Fibroblast of the conjunctiva (primary cell): ENCODE measurements at regions not wholly inside any gene's neighbourhood (a gene's known extent, or its start where the extent isn't known, plus 50 kb on each side); places are given as distances from the start of the nearest gene placed in this dataset.

Experiments used
- DNase-seq: peaks from one replicate; pipeline ENCODE4 v3.0.0-alpha.2; 2010; ENCODE audit warnings: low read depth

DNA sequence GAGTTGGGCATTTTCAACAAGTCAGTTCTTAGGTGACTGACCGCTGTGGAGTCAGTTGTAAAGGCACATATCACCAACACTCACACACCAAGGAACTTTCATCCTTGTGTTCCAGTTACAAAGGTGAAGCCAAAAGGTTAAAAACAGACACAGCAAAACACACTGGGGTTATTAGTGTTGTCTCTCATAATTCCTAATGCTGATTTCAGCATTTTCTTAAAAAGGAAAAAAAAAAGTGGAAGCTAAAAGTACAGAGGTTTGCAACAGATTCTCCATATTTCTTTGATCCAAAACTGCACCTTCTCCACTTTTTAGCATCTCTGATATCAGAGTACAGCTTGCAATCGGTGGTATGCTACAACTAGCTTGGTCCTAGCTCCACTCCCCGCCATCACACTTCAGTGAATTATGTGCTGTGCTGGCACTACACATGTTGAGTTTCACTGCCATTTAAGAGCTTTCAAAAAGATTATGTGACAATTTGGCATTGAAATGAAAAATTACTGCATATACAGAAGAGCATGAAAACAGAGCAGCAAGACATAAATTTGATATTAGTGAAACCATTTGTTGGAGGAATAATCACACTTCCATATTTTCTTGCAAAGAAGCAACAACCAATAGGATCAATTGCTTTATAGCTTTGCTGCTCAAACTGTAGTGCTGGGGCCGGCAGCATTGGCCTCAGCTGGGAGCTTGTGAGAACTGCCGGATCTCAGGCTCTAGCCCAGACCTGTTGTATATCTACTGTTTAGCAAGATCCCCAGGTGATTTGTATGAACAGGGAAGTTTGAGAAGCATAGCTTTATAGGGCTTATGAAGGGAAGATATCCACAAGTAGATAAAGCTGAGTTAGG is 62.3 kb upstream of the DAPL1 start:
- no peak for DNase-seq

DNA sequence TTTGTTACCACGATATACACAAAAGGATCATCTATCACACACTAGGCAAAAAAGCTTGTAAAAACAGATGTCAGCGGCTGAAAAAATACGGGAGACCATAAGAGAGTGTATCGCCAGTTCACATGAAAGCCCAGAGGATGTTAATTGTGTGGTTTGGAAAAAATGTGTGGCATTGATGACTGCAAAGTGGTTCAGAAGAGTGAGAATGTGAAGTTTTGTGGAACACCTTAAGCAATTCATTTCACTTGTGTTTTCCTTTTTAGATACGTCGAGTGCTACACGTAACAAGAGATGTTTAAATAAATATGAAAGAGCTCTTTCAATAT is 61.7 kb upstream of the DAPL1 start:
- DNase-seq, result no peak

DNA sequence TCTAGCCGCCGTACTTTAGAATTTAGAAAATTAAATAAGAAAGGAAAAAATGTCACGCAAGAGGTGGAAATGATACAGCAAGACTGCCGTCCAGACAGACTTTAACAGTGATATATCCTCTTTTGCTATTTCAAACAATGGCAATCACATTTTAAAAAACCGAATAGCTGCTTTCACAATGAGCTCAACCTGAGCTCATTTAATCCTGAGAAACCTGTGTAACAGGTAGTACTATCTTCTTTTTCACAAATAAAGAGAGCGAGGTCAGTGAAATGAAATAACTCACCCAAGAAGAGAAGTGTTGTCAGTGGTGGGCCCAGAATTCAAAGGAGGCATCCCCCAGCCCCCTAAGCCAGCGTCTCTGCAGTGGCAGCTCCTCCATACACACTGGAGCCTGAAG is 60.7 kb upstream of the DAPL1 start:
- no peak for DNase-seq

DNA sequence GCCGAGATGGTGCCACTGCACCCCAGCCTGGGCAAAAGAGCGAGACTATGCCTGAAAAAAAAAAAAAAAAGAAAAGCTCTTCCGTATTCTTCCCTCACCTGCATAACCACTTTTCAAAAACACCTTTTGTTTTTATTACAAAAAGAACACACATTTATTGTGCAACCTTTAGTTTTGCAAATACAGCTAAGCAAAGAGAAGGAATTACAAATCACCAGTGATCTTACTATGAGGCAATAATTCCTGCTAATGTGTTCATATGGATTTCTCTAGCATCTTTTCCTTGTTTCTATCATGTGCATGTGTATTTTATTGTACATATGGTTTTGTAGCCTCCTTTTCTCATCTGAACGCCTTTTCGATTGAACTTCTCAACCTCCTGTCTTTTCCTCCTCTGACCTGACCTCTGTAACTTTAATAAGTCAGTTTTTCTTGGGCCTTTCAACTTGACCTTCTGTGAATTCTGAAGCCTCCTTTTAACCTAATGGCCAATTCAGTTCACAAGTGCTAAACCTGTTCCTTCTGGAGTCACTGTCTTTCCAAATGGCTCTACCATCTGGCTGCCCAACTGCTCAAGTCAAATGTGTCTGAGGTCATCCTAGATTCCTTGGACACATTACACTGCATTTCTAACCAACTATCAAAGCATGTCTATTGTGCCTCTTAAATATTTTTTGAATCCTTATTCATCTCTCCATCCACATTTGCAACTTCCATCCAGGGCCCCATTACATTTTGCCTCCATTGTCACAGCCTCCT is 59.1 kb upstream of the DAPL1 start:
- no peak for DNase-seq

DNA sequence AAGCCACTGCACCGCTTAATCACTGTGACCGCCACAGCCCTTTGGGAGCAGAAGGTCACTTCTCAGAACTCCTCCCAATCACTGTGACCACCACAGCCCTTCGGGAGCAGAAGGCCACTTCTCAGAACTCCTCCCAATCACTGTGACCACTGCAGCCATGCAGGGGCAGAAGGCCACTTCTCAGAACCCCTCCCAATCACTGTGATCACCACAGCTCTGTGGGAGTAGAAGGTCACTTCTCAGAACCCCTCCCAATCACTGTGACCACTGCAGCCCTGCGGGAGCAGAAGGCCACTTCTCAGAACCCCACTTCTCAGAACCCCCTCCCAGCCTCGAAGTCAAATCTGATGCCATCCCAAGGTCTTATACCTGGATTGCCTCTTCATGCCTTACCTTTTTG is 56.8 kb upstream of the DAPL1 start:
- DNase-seq, result no peak

DNA sequence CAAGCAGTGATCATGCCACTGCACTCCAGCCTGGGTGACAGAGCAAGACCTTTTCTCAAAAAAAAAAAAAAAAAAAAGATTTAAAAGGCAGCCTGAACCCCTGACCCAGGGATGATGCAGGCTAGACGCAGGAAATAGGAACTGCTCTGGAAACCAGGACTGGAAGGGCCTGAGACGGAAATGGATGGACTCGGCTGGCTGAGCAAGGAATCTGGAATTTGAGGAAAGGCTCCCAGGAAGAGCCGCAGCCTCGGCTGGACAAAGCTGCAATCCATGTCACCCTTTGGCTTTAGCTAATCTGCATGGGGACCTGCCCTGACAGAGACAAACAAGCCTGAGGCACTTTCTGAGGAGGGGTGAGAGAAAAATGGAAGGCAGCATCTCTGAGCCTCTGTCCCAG is 55.0 kb upstream of the DAPL1 start:
- no peak for DNase-seq

DNA sequence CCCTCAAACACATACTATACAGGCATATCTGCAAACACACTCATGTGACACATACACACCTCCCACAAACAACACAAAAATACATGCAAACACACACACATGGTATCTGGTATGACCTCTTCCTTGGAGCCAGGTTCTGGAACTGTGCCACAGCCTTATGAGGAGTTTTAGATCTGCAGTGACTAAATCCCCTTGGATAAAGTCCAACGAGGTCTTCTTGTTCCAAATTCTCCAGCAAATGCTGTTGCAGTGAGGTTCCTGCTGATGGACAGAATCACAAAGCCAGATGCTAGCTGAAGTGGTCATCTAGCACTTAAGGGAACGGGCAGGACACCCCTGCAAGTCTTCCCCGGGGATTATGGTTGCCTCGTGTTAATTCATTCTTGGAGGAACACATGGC is 54.5 kb upstream of the DAPL1 start:
- DNase-seq, result peak; percentile 63

DNA sequence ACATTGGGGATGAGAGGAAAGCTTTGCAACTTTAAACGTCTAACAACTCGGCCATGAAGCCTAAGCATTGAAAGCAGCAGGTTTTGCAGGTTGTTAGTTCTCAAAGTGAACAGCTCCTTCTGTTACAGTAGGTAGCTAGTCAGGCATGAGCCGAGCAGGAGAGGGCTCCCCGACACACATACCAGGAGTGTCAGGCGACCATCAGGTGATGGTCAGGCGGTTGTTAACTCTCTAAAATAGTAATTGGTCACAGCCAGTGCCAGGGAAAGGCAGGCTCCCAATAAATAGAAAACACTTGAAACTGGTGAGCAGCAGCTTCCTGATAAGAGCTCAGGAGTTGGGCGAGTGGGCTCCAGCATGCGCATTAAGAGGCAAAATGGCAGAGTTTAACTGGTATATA is 53.5 kb upstream of the DAPL1 start:
- no peak for DNase-seq

DNA sequence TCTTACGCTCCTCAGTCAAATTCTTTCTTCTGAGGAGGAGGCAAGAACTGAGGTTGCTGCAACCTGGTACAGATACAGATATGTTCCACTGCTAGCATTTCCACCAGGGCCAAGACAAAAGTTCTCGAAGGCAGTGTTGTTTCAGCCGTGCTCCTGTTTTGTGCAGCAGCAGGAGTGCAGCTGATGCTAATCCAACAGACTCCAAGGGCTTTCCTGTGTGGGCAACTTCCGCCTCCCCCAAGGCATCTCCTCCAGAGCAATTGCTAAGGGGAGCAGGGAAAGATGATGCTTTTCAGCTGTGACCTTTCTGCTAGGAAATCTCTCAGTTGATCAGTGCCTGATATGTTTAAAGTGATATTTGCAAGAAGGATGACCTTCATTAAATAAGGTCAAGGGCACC is 52.6 kb upstream of the DAPL1 start:
- no peak for DNase-seq

DNA sequence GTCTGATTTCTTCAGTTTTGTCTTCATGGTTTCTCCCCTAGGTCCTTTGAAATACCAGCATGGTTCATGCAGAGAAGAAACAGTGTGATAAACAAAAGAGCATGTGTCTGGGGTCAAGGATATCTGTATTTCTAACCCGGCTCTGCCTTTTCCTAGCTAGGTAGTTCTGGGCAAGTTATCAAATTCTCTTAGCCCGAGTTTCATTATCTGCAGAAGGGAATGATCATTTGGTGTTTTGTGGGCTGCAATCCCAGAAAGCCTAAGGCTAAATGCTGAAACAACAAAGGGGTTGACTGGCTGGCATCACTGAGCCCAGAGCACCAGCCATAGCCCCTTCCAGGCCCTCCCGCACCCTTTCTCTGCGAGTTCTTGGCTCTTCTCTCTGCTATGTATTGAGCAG is 51.7 kb upstream of the DAPL1 start:
- no peak for DNase-seq

DNA sequence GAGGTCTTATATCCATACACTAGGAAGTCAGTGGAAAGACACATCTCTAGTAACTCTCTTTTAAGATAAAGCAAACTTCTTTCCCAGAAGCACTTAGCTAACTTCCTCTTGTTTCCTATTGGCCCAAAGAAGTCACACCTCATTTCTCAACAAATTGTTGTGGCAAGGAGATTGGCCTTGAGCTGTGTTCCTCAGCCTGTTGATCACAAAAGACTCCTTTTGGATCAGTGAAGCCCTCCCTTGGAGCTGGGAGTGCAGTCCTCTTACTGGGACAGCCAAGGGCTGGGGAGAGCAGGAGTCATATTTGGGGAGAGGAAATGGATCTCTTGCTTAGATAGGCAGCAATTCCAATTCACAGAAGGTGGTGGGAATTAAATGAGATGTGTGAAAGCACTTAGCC is 51.2 kb upstream of the DAPL1 start:
- DNase-seq, result no peak

DNA sequence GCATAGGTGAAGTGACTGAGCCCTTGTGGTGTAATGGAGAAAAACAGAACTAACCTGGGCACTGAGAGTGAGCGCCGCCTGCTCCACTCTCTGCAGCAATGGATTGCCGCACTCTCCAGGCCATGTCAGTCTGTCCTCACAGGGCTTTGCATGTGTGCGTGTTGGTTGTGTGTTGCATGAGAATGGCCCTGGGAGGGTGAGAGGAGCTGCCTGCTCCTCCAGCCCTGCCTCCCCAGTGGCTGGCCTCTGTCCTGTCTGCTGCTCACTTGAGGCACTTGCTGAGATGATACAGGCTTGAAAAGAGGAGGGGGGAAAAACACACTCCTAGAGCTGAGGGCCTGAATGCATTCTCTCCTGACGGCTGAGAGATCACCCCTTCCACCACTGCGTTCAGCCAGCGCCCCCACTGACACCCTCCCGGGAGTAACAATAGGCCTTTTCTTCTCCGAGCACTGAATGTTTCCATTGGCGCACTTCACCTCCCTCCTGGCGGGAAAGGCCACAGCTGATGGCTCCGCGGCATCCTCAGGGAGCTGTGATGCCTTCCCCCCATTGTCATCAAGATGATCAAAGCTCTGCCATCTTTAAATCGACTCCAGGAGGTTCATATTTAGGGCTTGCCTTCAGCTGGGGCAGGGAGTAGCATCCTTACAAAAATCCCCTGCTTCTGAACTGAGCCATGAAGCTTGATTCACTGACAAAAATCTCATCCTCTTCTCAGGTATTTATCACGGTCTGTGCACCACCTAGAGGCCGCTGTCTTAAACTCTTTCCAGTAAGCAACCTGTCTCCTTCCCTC is 49.9 kb upstream of the DAPL1 start:
- DNase-seq, result peak; percentile 59
